GM12878 (cell line): ENCODE measurements at regions not wholly inside any gene's neighbourhood (a gene's known extent, or its start where the extent isn't known, plus 50 kb on each side); places are given as distances from the start of the nearest gene placed in this dataset.

Source experiments
- BRCA1 ChIP-seq: IDR thresholded peaks from 2 replicates; pipeline ENCODE4 v1.6.1; 2011; ENCODE audit warnings: low read depth, low read length, improper control_type of control experiment
- CTCF ChIP-seq, 3 experiments: IDR thresholded peaks in 2 of 3; conservative IDR thresholded peaks in 1 of 3; 2 replicates each; pipeline ENCODE4 v1.5.1; 2011; ENCODE audit warnings: low read depth in 3 of 3, low read length in 3 of 3, mild to moderate bottlenecking in 3 of 3, control low read depth in 2 of 3, moderate library complexity in 2 of 3, inconsistent platforms in 1 of 3, mixed read lengths in 1 of 3; ENCODE audit not compliant: control insufficient read depth in 2 of 3, insufficient read depth in 1 of 3; ENCODE audit errors: extremely low read depth in 1 of 3
- EZH2 ChIP-seq: IDR thresholded peaks from 2 replicates; pipeline ENCODE4 v1.6.1; 2012; ENCODE audit warnings: low read depth, mild to moderate bottlenecking, control low read depth, inconsistent platforms, low read length, borderline replicate concordance; ENCODE audit not compliant: control insufficient read depth
- HDAC2 ChIP-seq: fragments of 200-600 bp; sonication (generic); IDR thresholded peaks from 2 replicates; pipeline ENCODE4 v1.6.1; 2017
- MTA3 ChIP-seq: IDR thresholded peaks from 2 replicates; pipeline ENCODE4 v1.6.1; 2012; ENCODE audit warnings: low read length, inconsistent platforms, borderline replicate concordance
- POLR2AphosphoS5 ChIP-seq: IDR thresholded peaks from 2 replicates; pipeline ENCODE4 v1.6.1; 2011; ENCODE audit warnings: mild to moderate bottlenecking, low read length, inconsistent platforms
- REST ChIP-seq: IDR thresholded peaks from 2 replicates; pipeline ENCODE4 v1.6.1; 2012; ENCODE audit warnings: mild to moderate bottlenecking, low read depth, low read length
- SUZ12 ChIP-seq: fragments of 200-600 bp; sonication (generic); IDR thresholded peaks from one replicate; pipeline ENCODE4 v1.6.1; 2018; ENCODE audit warnings: antibody characterized with exemption, mild to moderate bottlenecking; ENCODE audit not compliant: unreplicated experiment
- ZNF384 ChIP-seq: IDR thresholded peaks from 2 replicates; pipeline ENCODE4 v1.6.1; 2012; ENCODE audit warnings: low read depth, mild to moderate bottlenecking, low read length, improper control_type of control experiment, borderline replicate concordance
- ZSCAN29 ChIP-seq: fragments of 450-650 bp; IDR thresholded peaks from 2 replicates; pipeline ENCODE4 v1.6.1; 2017; ENCODE audit warnings: mild to moderate bottlenecking, moderate library complexity

- TF ChIP-seq REST (no peak), SUZ12 (no peak), ZNF384 (no peak), EZH2 (no peak), ZSCAN29 (no peak), CTCF (IDR thresholded peaks at IDR 0.05 in 2 of 3, conservative IDR thresholded peaks at IDR 0.05 in 1 of 3; ENCODE audit: control insufficient read depth in 2 of 3, extremely low read depth in 1 of 3, insufficient read depth in 1 of 3, low read depth in 3 of 3, low read length in 3 of 3) (no peak), MTA3 (no peak), HDAC2 (no peak), BRCA1 (no peak), POLR2AphosphoS5 (no peak)
Measured at GRCh38 chr13:76777096-76777495, 109.1 kb downstream of the KCTD12 start.
